K562 (cell line): ENCODE measurements at regions not wholly inside any gene's neighbourhood (a gene's known extent, or its start where the extent isn't known, plus 50 kb on each side); places are given as distances from the start of the nearest gene placed in this dataset.

Source experiments
- ATAC-seq: fragments of 200-7000 bp; cut with Tn5 transposase; 3 replicates; pipeline ENCODE4 v1.9.1; 2020; ENCODE audit warnings: moderate library complexity
- BruUV-seq: library from RNA; stranded (reverse); fragments of 400-500 nt; replicated peaks from 2 replicates; lab custom pipeline; 2021; lab: Mats Ljungman, UMichigan
- CTCF ChIA-PET: fragments of 300-600 bp; formaldehyde crosslinking; extraction: SDS; loops from one replicate; lab custom pipeline; 2021; ENCODE audit warnings: low intra/inter-chr PET ratio; lab: Yijun Ruan, JAX
- POLR2A ChIA-PET: fragments of 300-600, 350-650 bp; sonication (Branson Sonifier 250); formaldehyde crosslinking; extraction: SDS; loops from one replicate; lab custom pipeline; 2021; ENCODE audit warnings: antibody characterized with exemption, inconsistent platforms; lab: Yijun Ruan, JAX
- DNase-seq, 4 experiments: peaks; one replicate each; pipeline versions ENCODE4 v3.0.0 to v3.0.0-alpha.2; 2011 to 2018; ENCODE audit warnings: low spot score in 3 of 4, mixed read lengths in 3 of 4; ENCODE audit errors: extremely low read depth in 1 of 4
- FAIRE-seq: peaks from 2 replicates; lab custom pipeline; 2011; peaks lifted over from hg19 to GRCh38; lab: Jason Lieb, UNC
- H2AFZ ChIP-seq: 2 replicates; pipeline ENCODE4 v1.6.0; 2011; ENCODE audit warnings: low read depth, low read length, control low read depth, inconsistent platforms
- H3K27ac ChIP-seq: fragments of 200-600 bp; 3 replicates; pipeline ENCODE4 v1.8.0; 2011; ENCODE audit warnings: low read depth, mild to moderate bottlenecking, control low read depth, inconsistent platforms, low read length, moderate library complexity, mixed read lengths; ENCODE audit errors: extremely low read depth
- H3K27me3 ChIP-seq, 2 experiments: fragments of 300-600 bp in 1 of 2; 2 replicates in 1 of 2; 3 replicates in 1 of 2; pipeline versions ENCODE4 v1.6.0 to v1.8.0; 2011; ENCODE audit warnings: inconsistent platforms in 2 of 2, low read length in 2 of 2, mild to moderate bottlenecking in 1 of 2, mixed read lengths in 1 of 2, moderate library complexity in 1 of 2; ENCODE audit not compliant: control insufficient read depth in 2 of 2, insufficient read depth in 2 of 2
- H3K36me3 ChIP-seq: fragments of 300-600 bp; 3 replicates; pipeline ENCODE4 v1.8.0; 2011; ENCODE audit warnings: mild to moderate bottlenecking, low read length, inconsistent platforms; ENCODE audit not compliant: control insufficient read depth, insufficient read depth
- H3K4me1 ChIP-seq, 2 experiments: fragments of 200-600 bp in 1 of 2; replicated peaks in 1 of 2; 2 replicates in 1 of 2; 3 replicates in 1 of 2; pipeline versions ENCODE4 v1.5.1 to v1.8.0; 2011; ENCODE audit warnings: inconsistent platforms in 2 of 2, low read length in 2 of 2, mild to moderate bottlenecking in 1 of 2, mixed read lengths in 1 of 2, moderate library complexity in 1 of 2; ENCODE audit not compliant: control insufficient read depth in 2 of 2, insufficient read depth in 2 of 2
- H3K4me2 ChIP-seq: 2 replicates; pipeline ENCODE4 v1.6.1; 2011; ENCODE audit warnings: low read length, control low read depth, inconsistent platforms, mixed read lengths; ENCODE audit not compliant: insufficient read depth
- H3K4me3 ChIP-seq: fragments of 200-600 bp; sonication (generic), shearing (Covaris generic); 2 replicates; pipeline ENCODE4 v1.5.1; 2016; ENCODE audit warnings: control low read depth, inconsistent platforms
- H3K79me2 ChIP-seq: fragments of 200-600 bp; 3 replicates; pipeline ENCODE4 v1.8.0; 2011; ENCODE audit warnings: low read length, inconsistent platforms; ENCODE audit not compliant: control insufficient read depth, insufficient read depth
- H3K9ac ChIP-seq, 2 experiments: 2 replicates each; pipeline versions ENCODE4 v1.6.0 to v1.6.1; 2011; ENCODE audit warnings: low read depth in 2 of 2, low read length in 2 of 2, control low read depth in 1 of 2, inconsistent platforms in 1 of 2, mild to moderate bottlenecking in 1 of 2, mixed read lengths in 1 of 2; ENCODE audit not compliant: insufficient read depth in 1 of 2
- H3K9me1 ChIP-seq: one replicate; pipeline ENCODE4 v1.6.0; 2011; ENCODE audit warnings: inconsistent platforms, mild to moderate bottlenecking, low read length, moderate library complexity; ENCODE audit not compliant: control insufficient read depth, insufficient read depth
- H3K9me3 ChIP-seq: replicated peaks from 2 replicates; pipeline ENCODE4 v1.5.1; 2011; ENCODE audit warnings: low read depth, low read length, inconsistent platforms; ENCODE audit not compliant: control insufficient read depth, insufficient read depth
- H4K20me1 ChIP-seq: replicated peaks from 2 replicates; pipeline ENCODE4 v1.6.1; 2011; ENCODE audit warnings: low read length, inconsistent platforms, mixed read lengths; ENCODE audit not compliant: control insufficient read depth, insufficient read depth
- ARID3B ChIP-seq: fragments of 250-450 bp; sonication (Bioruptor Pico); IDR thresholded peaks from 2 replicates; pipeline ENCODE4 v1.4.0; 2020; ENCODE audit warnings: borderline replicate concordance
- GTF3C2 ChIP-seq: IDR thresholded peaks from 3 replicates; pipeline ENCODE4 v1.6.1; 2011; ENCODE audit warnings: borderline replicate concordance, mild to moderate bottlenecking, moderate library complexity; ENCODE audit not compliant: insufficient read length; ENCODE audit errors: extremely low read depth
- LEF1 ChIP-seq: fragments of 450-650 bp; IDR thresholded peaks from 2 replicates; pipeline ENCODE4 v1.6.1; 2016; ENCODE audit warnings: mild to moderate bottlenecking
- MBD1 ChIP-seq: fragments of 250-450 bp; sonication (Bioruptor Pico); IDR thresholded peaks from 2 replicates; pipeline ENCODE4 v1.8.0; 2022; ENCODE audit warnings: inconsistent platforms
- MCM7 ChIP-seq, 2 experiments: fragments of 450-650 bp; IDR thresholded peaks; 2 replicates each; pipeline ENCODE4 v1.6.1; 2016 to 2018
- POLR2B ChIP-seq: fragments of 450-650 bp; IDR thresholded peaks from 2 replicates; pipeline ENCODE4 v1.6.1; 2018; ENCODE audit warnings: low read depth; ENCODE audit not compliant: partially characterized antibody
- RAD21 ChIP-seq, 2 experiments: fragments of 250-450 bp in 1 of 2; fragments of 450-650 bp in 1 of 2; sonication (Bioruptor Pico) in 1 of 2; formaldehyde crosslinking in 1 of 2; IDR thresholded peaks in 1 of 2; conservative IDR thresholded peaks in 1 of 2; 2 replicates each; pipeline versions ENCODE4 v1.4.0 to v1.8.0; 2020 to 2022; ENCODE audit warnings: mild to moderate bottlenecking in 2 of 2, moderate library complexity in 1 of 2
- RBFOX2 ChIP-seq: fragments of 200-400 bp; formaldehyde crosslinking; IDR thresholded peaks from 2 replicates; pipeline ENCODE4 v1.6.1; 2017; ENCODE audit warnings: low read depth, mild to moderate bottlenecking, low read length, moderate library complexity
- RBM25 ChIP-seq: fragments of 200-400 bp; formaldehyde crosslinking; IDR thresholded peaks from 2 replicates; pipeline ENCODE4 v1.6.1; 2018; ENCODE audit warnings: low read length, low read depth, moderate library complexity; ENCODE audit not compliant: severe bottlenecking
- SIN3A ChIP-seq, 2 experiments: fragments of 150-350 bp in 1 of 2; IDR thresholded peaks; 2 replicates each; pipeline ENCODE4 v1.6.1; 2011 to 2016; ENCODE audit warnings: borderline replicate concordance in 2 of 2, low read depth in 2 of 2, low read length in 2 of 2, mild to moderate bottlenecking in 2 of 2, moderate library complexity in 2 of 2; ENCODE audit not compliant: control insufficient read depth in 1 of 2
- SP2 ChIP-seq: IDR thresholded peaks from 2 replicates; pipeline ENCODE4 v1.6.1; 2011; ENCODE audit warnings: mild to moderate bottlenecking, low read depth, low read length, moderate library complexity; ENCODE audit not compliant: poor library complexity, severe bottlenecking; ENCODE audit errors: extremely low read depth
- TBP ChIP-seq: optimal IDR thresholded peaks from 2 replicates; pipeline ENCODE3; 2011; ENCODE audit warnings: low read depth, low read length, improper control_type of control experiment
- TFAM ChIP-seq: fragments of 250-450 bp; sonication (Bioruptor Pico); conservative IDR thresholded peaks from 2 replicates; pipeline ENCODE4 v1.5.0; 2021; ENCODE audit warnings: mild to moderate bottlenecking, moderate library complexity
- ZNF124 ChIP-seq: sonication (generic); formaldehyde crosslinking; IDR thresholded peaks from 2 replicates; pipeline ENCODE4 v1.8.1; 2022; ENCODE audit warnings: missing genetic modification reagents
- ZNF23 ChIP-seq: fragments of 250-450 bp; sonication (Bioruptor Pico); IDR thresholded peaks from 2 replicates; pipeline ENCODE4 v1.4.0; 2020; ENCODE audit warnings: mild to moderate bottlenecking
- ZNF445 ChIP-seq: fragments of 250-450 bp; sonication (Bioruptor Pico); IDR thresholded peaks from 2 replicates; pipeline ENCODE4 v1.4.0; 2020; ENCODE audit warnings: low read depth, mild to moderate bottlenecking, moderate library complexity
- ZNF57 ChIP-seq: fragments of 450-650 bp; formaldehyde crosslinking; IDR thresholded peaks from 2 replicates; pipeline ENCODE4 v1.4.0; 2020; ENCODE audit warnings: mild to moderate bottlenecking, moderate library complexity
- WGBS: fragments of 100-300 bp; shearing (Covaris generic); methylation state at CpG from one replicate; pipeline ENCODE4 v1.1.6; 2016; ENCODE audit warnings: low coverage, mixed read lengths; ENCODE audit not compliant: insufficient coverage; ENCODE audit errors: missing lambda C conversion rate; 5-methylcytosine and 5-hydroxymethylcytosine counted together
- in situ Hi-C: fragments of 300-500 bp; cut with MboI; formaldehyde crosslinking; loops from 4 replicates; pipeline ENCODE4 v1.15.0; 2018; ENCODE audit warnings: inconsistent platforms, mixed read lengths
- intact Hi-C: fragments of 100-400 bp; cut with micrococcal nuclease; formaldehyde crosslinking; loops from 2 replicates; pipeline ENCODE4 v1.14.2; 2022

- no peak for TF ChIP-seq RAD21 (CRISPR knock-in tag; conservative IDR thresholded peaks at IDR 0.05 in 1 of 2, IDR thresholded peaks at IDR 0.05 in 1 of 2)
- TF ChIP-seq LEF1 = no peak
- no peak for TF ChIP-seq ZNF124 (CRISPR knock-in tag)
- no peak for TF ChIP-seq TFAM
- TF ChIP-seq ZNF445 (CRISPR knock-in tag) = no peak
- no peak for TF ChIP-seq TBP
- TF ChIP-seq, all 486 proteins: peak for 0
These were observed 136.3 kb upstream of the PRICKLE1 start (continued) for GRCh38 chr12:42725809-42726208.

- no peak overlapping the region for H3K4me2 ChIP-seq
- no peak overlapping the region for H2AFZ ChIP-seq
- no peak overlapping the region for H3K27ac ChIP-seq
- no peak overlapping the region for H3K9ac ChIP-seq
- WGBS = 0% methylated on average over 5 of the region's 5 CpGs
- H3K9me3 ChIP-seq = no peaks in the 10 kb centered on the region
- no peaks in the 10 kb centered on the region for H3K9me1 ChIP-seq
- no TSS peak for BruUV-seq
- in situ Hi-C loops (no loop called here), intact Hi-C loops (no loop called here)
- H3K36me3 ChIP-seq = no peaks in the 10 kb centered on the region
- ChIA-PET CTCF (no interaction called here), POLR2A (no interaction called here)
- no peaks in the 10 kb centered on the region for H3K4me1 ChIP-seq
- H4K20me1 ChIP-seq = no peaks in the 10 kb centered on the region
- DNase-seq (no peak), ATAC-seq (no peak), FAIRE-seq (no peak)
- H3K27me3 ChIP-seq = no peaks in the 10 kb centered on the region
- no peaks in the 10 kb centered on the region for H3K79me2 ChIP-seq
- no peak overlapping the region for H3K4me3 ChIP-seq
- TF ChIP-seq ZNF57 (no peak), ARID3B (no peak), RBM25 (no peak), MCM7 (IDR thresholded peaks at IDR 0.05) (no peak), SIN3A (IDR thresholded peaks at IDR 0.05; ENCODE audit: borderline replicate concordance in 2 of 2, control insufficient read depth in 1 of 2, low read depth in 2 of 2, low read length in 2 of 2) (no peak), POLR2B (no peak), RBFOX2 (no peak), GTF3C2 (no peak), ZNF23 (CRISPR knock-in tag) (no peak), SP2 (no peak), MBD1 (CRISPR knock-in tag) (no peak)
These were observed 126.9 kb upstream of the PRICKLE1 start for GRCh38 chr12:42716491-42716891.
